Natural killer cell (primary cell): ENCODE measurements at regions not wholly inside any gene's neighbourhood (a gene's known extent, or its start where the extent isn't known, plus 50 kb on each side); places are given as distances from the start of the nearest gene placed in this dataset.

ENCODE experiments used
- ATAC-seq, 3 donors: fragments of 150-1000 bp in 2 of 3; fragments of 200-7000 bp in 1 of 3; cut with Tn5 transposase; 1 replicate in 1 of 3; 2 replicates in 2 of 3; pipeline ENCODE4 v1.10.0; 2021; ENCODE audit warnings: mild to moderate bottlenecking in 2 of 3, moderate library complexity in 2 of 3
- DNase-seq, 2 donors: peaks; one replicate each; pipeline versions ENCODE4 v3.0.0 to v3.0.0-alpha.2; 2013 to 2021; ENCODE audit warnings: mixed read lengths in 1 of 2
- H3K27ac ChIP-seq: one replicate; pipeline ENCODE4 v1.5.1; 2013; ENCODE audit warnings: mild to moderate bottlenecking, low read length
- H3K27me3 ChIP-seq: one replicate; pipeline ENCODE4 v1.6.1; 2013; ENCODE audit warnings: low read length; ENCODE audit not compliant: control insufficient read depth, insufficient read depth
- H3K36me3 ChIP-seq: one replicate; pipeline ENCODE4 v1.6.1; 2013; ENCODE audit warnings: low read length; ENCODE audit not compliant: control insufficient read depth, insufficient read depth
- H3K4me1 ChIP-seq: one replicate; pipeline ENCODE4 v1.6.1; 2013; ENCODE audit warnings: low read length; ENCODE audit not compliant: control insufficient read depth, insufficient read depth
- H3K4me3 ChIP-seq: one replicate; pipeline ENCODE4 v1.5.1; 2013; ENCODE audit warnings: low read length
- H3K9me3 ChIP-seq: one replicate; pipeline ENCODE4 v1.6.1; 2013; ENCODE audit warnings: low read length; ENCODE audit not compliant: control insufficient read depth, insufficient read depth
- H3K27ac Mint-ChIP-seq, 2 donors: one replicate each; pipeline ENCODE4 v1.8.0; 2022; ENCODE audit warnings: mild to moderate bottlenecking in 2 of 2, mixed read lengths in 2 of 2, moderate library complexity in 1 of 2
- H3K27me3 Mint-ChIP-seq, 2 donors: one replicate each; pipeline ENCODE4 v1.8.0; 2022; ENCODE audit warnings: low read depth in 2 of 2, mixed read lengths in 2 of 2
- H3K36me3 Mint-ChIP-seq: one replicate; pipeline ENCODE4 v1.8.0; 2022; ENCODE audit warnings: mixed read lengths
- H3K4me1 Mint-ChIP-seq, 2 donors: one replicate each; pipeline ENCODE4 v1.8.0; 2022; ENCODE audit warnings: mixed read lengths in 2 of 2
- H3K4me3 Mint-ChIP-seq: one replicate; pipeline ENCODE4 v1.8.0; 2022; ENCODE audit warnings: mild to moderate bottlenecking, moderate library complexity, mixed read lengths
- H3K9me3 Mint-ChIP-seq, 2 donors: one replicate each; pipeline ENCODE4 v1.8.0; 2022; ENCODE audit warnings: mixed read lengths in 2 of 2
- CTCF ChIP-seq: fragments of 200-600 bp; IDR thresholded peaks from one replicate; pipeline ENCODE4 v1.8.0; 2022; ENCODE audit warnings: antibody characterized with exemption
- WGBS: methylation state at CpG from one replicate; pipeline ENCODE4 v1.1.7; 2013; ENCODE audit warnings: missing lambda C conversion rate; ENCODE audit not compliant: insufficient coverage; 5-methylcytosine and 5-hydroxymethylcytosine counted together
- intact Hi-C: fragments of 100-400 bp; cut with micrococcal nuclease; formaldehyde crosslinking; loops from one replicate; pipeline ENCODE4 v1.14.2; 2022

GRCh38 chr2:236813766-236814165 lies 244.1 kb downstream of the ACKR3 start:
- no peaks in the 10 kb centered on the region for H3K9me3 ChIP-seq
- no peak for TF ChIP-seq CTCF
- 66% methylated on average over 4 of the region's 4 CpGs for WGBS
- Mint-ChIP-seq H3K36me3 (no peaks in the 10 kb centered on the region), H3K9me3 (peaks cover 0 to under 1% of the 10 kb centered on the region in 2 donors), H3K4me3 (no peak overlapping the region), H3K27me3 (peaks cover 4 to 6% of the 10 kb centered on the region in 2 donors), H3K27ac (no peak overlapping the region), H3K4me1 (peaks cover under 1% of the 10 kb centered on the region in 2 donors)
- intact Hi-C loops = no loop called here
- no peaks in the 10 kb centered on the region for H3K27me3 ChIP-seq
- no peak for DNase-seq
- no peak overlapping the region for H3K27ac ChIP-seq
- no peaks in the 10 kb centered on the region for H3K36me3 ChIP-seq
- ATAC-seq = no peak
- H3K4me3 ChIP-seq = no peak overlapping the region
- no peaks in the 10 kb centered on the region for H3K4me1 ChIP-seq

- H3K36me3 Mint-ChIP-seq = no peaks in the 10 kb centered on the region
- no peak for TF ChIP-seq CTCF
- no peak for ATAC-seq
- H3K9me3 Mint-ChIP-seq = no peaks in the 10 kb centered on the region
- 93% methylated on average over 4 of the region's 4 CpGs for WGBS
- no peak for DNase-seq
- no peaks in the 10 kb centered on the region for H3K9me3 ChIP-seq
- no peaks in the 10 kb centered on the region for H3K27me3 ChIP-seq
- H3K4me3 ChIP-seq = no peak overlapping the region
- H3K4me3 Mint-ChIP-seq = no peak overlapping the region
- H3K36me3 ChIP-seq = no peaks in the 10 kb centered on the region
- peaks cover 4 to 6% of the 10 kb centered on the region in 2 donors for H3K4me1 Mint-ChIP-seq
- no peak overlapping the region for H3K27ac Mint-ChIP-seq
- no peaks in the 10 kb centered on the region for H3K4me1 ChIP-seq
- intact Hi-C loops = no loop called here
- peaks cover 9 to 11% of the 10 kb centered on the region in 2 donors for H3K27me3 Mint-ChIP-seq
- H3K27ac ChIP-seq = no peak overlapping the region
Observed at GRCh38 chr2:236814593-236814992, 245.0 kb downstream of the ACKR3 start.

GRCh38 chr2:236815746-236816145 lies 246.1 kb downstream of the ACKR3 start:
- ATAC-seq (no peak), DNase-seq (no peak)
- TF ChIP-seq CTCF = no peak
- Mint-ChIP-seq H3K36me3 (no peaks in the 10 kb centered on the region), H3K27me3 (peaks cover 9 to 11% of the 10 kb centered on the region in 2 donors), H3K4me1 (peaks cover 4 to 6% of the 10 kb centered on the region in 2 donors), H3K9me3 (no peaks in the 10 kb centered on the region), H3K4me3 (no peak overlapping the region), H3K27ac (no peak overlapping the region)
- no peaks in the 10 kb centered on the region for H3K4me1 ChIP-seq
- WGBS = 82% methylated on average over 8 of the region's 8 CpGs
- no peaks in the 10 kb centered on the region for H3K9me3 ChIP-seq
- no peak overlapping the region for H3K27ac ChIP-seq
- H3K36me3 ChIP-seq = no peaks in the 10 kb centered on the region
- no peak overlapping the region for H3K4me3 ChIP-seq
- intact Hi-C loops = no loop called here
- no peaks in the 10 kb centered on the region for H3K27me3 ChIP-seq
